GM10266 (cell line): ENCODE measurements at regions not wholly inside any gene's neighbourhood (a gene's known extent, or its start where the extent isn't known, plus 50 kb on each side); places are given as distances from the start of the nearest gene placed in this dataset.
"Not testable (repeated sequence)": the region's sequence is repeated elsewhere in the genome, so short reads cannot be mapped to it uniquely, and the experiment has no call there.

ENCODE experiments used
- DNase-seq: peaks from one replicate; pipeline ENCODE4 v3.0.0; 2012; ENCODE audit errors: extremely low spot score
- TF ChIP-seq, protein P1 (sequence below): IDR thresholded peaks from 2 replicates; pipeline ENCODE4 v1.5.1; 2012; ENCODE audit warnings: mild to moderate bottlenecking, low read depth; ENCODE audit not compliant: control insufficient read depth, insufficient read depth; ENCODE audit errors: missing control alignments

GRCh38 chr2:134035605-134036370, 218.1 kb upstream of the MGAT5 start:
- TF ChIP-seq, protein P1, sequence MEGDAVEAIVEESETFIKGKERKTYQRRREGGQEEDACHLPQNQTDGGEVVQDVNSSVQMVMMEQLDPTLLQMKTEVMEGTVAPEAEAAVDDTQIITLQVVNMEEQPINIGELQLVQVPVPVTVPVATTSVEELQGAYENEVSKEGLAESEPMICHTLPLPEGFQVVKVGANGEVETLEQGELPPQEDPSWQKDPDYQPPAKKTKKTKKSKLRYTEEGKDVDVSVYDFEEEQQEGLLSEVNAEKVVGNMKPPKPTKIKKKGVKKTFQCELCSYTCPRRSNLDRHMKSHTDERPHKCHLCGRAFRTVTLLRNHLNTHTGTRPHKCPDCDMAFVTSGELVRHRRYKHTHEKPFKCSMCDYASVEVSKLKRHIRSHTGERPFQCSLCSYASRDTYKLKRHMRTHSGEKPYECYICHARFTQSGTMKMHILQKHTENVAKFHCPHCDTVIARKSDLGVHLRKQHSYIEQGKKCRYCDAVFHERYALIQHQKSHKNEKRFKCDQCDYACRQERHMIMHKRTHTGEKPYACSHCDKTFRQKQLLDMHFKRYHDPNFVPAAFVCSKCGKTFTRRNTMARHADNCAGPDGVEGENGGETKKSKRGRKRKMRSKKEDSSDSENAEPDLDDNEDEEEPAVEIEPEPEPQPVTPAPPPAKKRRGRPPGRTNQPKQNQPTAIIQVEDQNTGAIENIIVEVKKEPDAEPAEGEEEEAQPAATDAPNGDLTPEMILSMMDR = no peak
- DNase-seq = no peak

- no peak for DNase-seq
- TF ChIP-seq, protein P1 = no peak
Measured at GRCh38 chr2:134039912-134040581, 213.8 kb upstream of the MGAT5 start.

DNA sequence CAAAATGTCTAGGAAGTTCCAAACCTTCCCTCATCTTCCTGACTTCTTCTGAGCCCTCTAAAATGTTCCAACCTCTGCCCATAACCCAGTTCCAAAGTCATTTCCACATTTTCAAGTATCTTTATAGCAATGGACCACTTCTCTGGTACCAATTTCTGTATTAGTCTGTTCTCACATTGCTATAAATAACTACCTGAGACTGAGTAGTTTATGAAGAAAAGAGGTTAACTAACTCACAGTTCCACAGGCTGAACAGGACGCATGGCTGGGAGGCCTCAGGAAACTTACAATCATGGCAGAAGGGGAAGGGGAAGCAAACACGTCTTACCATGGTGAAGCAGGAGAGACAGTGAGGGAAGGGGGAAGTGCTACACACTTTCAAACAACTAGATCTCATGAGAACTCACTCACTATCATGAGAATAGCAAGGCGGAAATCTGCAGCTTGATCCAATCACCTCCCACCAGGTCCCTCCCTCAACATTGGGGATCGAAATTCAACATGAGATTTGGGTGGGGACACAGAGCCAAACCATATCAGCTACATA, 213.2 kb upstream of the MGAT5 start:
- DNase-seq = not testable (repeated sequence)

DNA sequence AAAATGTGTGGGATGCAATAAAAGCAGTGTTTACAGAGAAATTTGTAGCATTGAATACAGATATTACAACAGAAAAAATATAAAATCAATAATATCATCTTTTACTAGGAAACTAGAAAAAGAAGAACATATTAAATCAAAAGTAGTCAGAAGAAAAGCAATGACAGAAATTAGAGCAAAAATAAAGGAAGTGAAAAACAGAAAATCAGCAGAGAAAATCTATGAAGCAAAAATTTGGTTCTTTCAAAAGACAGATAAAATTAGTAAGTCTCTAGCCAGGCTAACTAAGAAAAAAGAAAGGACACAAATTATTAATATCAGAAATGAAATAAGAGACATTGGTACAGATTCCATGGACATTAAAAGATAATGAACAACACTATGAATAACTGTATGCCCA, 212.0 kb upstream of the MGAT5 start:
- DNase-seq = no peak
- TF ChIP-seq, protein P1 = no peak

DNA sequence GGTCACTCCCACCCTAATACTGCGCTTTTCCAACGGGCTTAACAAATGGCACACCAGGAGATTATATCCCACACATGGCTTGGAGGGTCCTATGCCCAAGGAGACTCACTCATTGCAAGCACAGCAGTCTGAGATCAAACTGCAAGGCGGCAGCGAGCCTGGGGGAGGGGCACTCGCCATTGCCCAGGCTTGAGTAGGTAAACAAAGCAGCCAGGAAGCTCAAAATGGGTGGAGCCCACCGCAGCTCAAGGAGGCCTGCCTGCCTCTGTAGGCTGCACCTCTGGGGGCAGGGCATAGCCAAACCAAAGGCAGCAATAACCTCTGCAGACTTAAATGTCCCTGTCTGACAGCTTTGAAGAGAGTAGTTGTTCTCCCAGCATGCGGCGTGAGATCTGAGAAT, 210.8 kb upstream of the MGAT5 start:
- not testable (repeated sequence) for DNase-seq

DNA sequence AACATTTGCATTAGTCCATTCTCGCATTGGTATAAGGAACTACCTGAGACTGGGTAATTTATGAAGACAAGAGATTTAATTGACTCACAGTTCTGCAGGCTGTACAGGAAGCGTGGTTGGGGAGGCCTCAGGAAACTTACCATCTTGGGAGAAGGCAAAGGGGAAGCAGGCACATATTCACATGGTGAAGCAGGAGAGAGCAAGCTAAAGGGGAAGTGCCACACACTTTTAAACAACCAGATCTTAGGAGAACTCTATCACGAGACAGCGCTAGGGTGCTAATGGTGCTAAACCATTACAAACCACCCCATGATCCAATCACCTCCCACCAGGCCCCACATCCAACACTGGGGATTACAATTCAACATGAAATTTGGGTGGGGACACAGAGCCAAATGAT, 201.7 kb upstream of the MGAT5 start:
- TF ChIP-seq, protein P1 = no peak
- no peak for DNase-seq

GRCh38 chr2:134056173-134056572, 197.7 kb upstream of the MGAT5 start:
- TF ChIP-seq, protein P1 = no peak
- DNase-seq = no peak

GRCh38 chr2:134061066-134061465, 192.8 kb upstream of the MGAT5 start:
- DNase-seq = not testable (repeated sequence)

GRCh38 chr2:134062235-134062634, 191.6 kb upstream of the MGAT5 start:
- DNase-seq = not testable (repeated sequence)

DNA sequence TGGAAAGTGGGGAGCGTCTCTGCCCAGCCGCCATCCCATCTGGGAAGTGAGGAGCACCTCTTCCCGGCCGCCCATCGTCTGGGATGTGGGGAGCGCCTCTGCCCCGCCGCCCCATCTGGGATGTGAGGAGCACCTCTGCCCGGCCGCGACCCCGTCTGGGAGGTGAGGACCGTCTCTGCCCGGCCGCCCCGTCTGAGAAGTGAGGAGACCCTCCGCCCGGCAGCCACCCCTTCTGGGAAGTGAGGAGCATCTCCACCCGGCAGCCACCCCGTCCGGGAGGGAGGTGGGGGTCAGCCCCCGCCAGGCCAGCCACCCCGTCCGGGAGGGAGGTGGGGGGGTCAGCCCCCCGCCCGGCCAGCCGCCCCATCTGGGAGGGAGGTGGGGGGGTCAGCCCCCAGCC, 190.0 kb upstream of the MGAT5 start:
- DNase-seq = not testable (repeated sequence)
